Type B pancreatic cell (in vitro differentiated cells): ENCODE measurements at regions not wholly inside any gene's neighbourhood (a gene's known extent, or its start where the extent isn't known, plus 50 kb on each side); places are given as distances from the start of the nearest gene placed in this dataset.

Experiments used
- DNase-seq: peaks from one replicate; pipeline ENCODE4 v3.0.0; 2021; ENCODE audit warnings: mixed read lengths; ENCODE audit not compliant: unreplicated experiment; ENCODE audit errors: extremely low spot score
- H3K27ac Mint-ChIP-seq: 2 replicates; pipeline ENCODE4 v1.8.0; 2021; ENCODE audit warnings: mild to moderate bottlenecking, mixed read lengths
- H3K27me3 Mint-ChIP-seq: 2 replicates; pipeline ENCODE4 v1.8.0; 2021; ENCODE audit warnings: mixed read lengths
- H3K36me3 Mint-ChIP-seq: 2 replicates; pipeline ENCODE4 v1.8.0; 2021; ENCODE audit warnings: mixed read lengths
- H3K4me1 Mint-ChIP-seq: one replicate; pipeline ENCODE4 v1.8.0; 2021; ENCODE audit warnings: mixed read lengths; ENCODE audit not compliant: unreplicated experiment
- H3K4me3 Mint-ChIP-seq: 2 replicates; pipeline ENCODE4 v1.8.0; 2021; ENCODE audit warnings: mild to moderate bottlenecking, mixed read lengths
- H3K9me3 Mint-ChIP-seq: 2 replicates; pipeline ENCODE4 v1.8.0; 2021; ENCODE audit warnings: mixed read lengths
- TF ChIP-seq, protein P1 (sequence below): fragments of 200-600 bp; sonication (generic); conservative IDR thresholded peaks from 2 replicates; pipeline ENCODE4 v1.5.0; 2021; ENCODE audit warnings: antibody characterized with exemption, mild to moderate bottlenecking

GRCh38 chr3:152916753-152917279 lies 81.9 kb downstream of the P2RY1 start:
- Mint-ChIP-seq H3K4me3 (no peak overlapping the region), H3K9me3 (peaks cover 4% of the 10 kb centered on the region), H3K36me3 (no peaks in the 10 kb centered on the region), H3K4me1 (peaks cover 3% of the 10 kb centered on the region), H3K27me3 (no peaks in the 10 kb centered on the region), H3K27ac (no peak overlapping the region)
- no peak for DNase-seq
- TF ChIP-seq, protein P1, sequence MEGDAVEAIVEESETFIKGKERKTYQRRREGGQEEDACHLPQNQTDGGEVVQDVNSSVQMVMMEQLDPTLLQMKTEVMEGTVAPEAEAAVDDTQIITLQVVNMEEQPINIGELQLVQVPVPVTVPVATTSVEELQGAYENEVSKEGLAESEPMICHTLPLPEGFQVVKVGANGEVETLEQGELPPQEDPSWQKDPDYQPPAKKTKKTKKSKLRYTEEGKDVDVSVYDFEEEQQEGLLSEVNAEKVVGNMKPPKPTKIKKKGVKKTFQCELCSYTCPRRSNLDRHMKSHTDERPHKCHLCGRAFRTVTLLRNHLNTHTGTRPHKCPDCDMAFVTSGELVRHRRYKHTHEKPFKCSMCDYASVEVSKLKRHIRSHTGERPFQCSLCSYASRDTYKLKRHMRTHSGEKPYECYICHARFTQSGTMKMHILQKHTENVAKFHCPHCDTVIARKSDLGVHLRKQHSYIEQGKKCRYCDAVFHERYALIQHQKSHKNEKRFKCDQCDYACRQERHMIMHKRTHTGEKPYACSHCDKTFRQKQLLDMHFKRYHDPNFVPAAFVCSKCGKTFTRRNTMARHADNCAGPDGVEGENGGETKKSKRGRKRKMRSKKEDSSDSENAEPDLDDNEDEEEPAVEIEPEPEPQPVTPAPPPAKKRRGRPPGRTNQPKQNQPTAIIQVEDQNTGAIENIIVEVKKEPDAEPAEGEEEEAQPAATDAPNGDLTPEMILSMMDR: no peak

GRCh38 chr3:152921351-152921750 lies 86.4 kb downstream of the P2RY1 start:
- Mint-ChIP-seq H3K4me3 (no peak overlapping the region), H3K27me3 (no peaks in the 10 kb centered on the region), H3K36me3 (no peaks in the 10 kb centered on the region), H3K9me3 (peaks cover 9% of the 10 kb centered on the region), H3K27ac (no peak overlapping the region), H3K4me1 (peaks cover 3% of the 10 kb centered on the region)
- DNase-seq: no peak
- TF ChIP-seq, protein P1: no peak

DNA sequence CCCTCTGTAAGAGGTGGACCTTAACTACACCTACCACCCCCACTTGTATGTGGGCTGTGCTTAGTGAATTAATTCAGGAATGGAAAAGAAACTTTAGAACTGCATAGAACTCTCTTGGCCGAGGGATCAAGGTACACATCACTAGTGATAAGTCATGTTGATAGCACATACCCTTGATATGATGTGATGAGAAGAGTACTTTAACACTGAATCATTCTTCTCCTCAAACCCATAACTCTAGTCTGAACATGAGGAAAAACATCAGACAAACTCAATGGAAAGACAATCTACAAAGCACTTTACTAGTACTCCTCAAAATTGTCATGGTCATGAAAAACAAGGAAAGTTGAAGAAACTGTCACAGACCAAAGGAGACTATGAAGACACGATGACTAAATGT lies 87.6 kb downstream of the P2RY1 start:
- Mint-ChIP-seq H3K27ac (no peak overlapping the region), H3K27me3 (no peaks in the 10 kb centered on the region), H3K4me1 (peaks cover 3% of the 10 kb centered on the region), H3K9me3 (peaks cover 9% of the 10 kb centered on the region), H3K36me3 (no peaks in the 10 kb centered on the region), H3K4me3 (no peak overlapping the region)
- TF ChIP-seq, protein P1: no peak
- no peak for DNase-seq

DNA sequence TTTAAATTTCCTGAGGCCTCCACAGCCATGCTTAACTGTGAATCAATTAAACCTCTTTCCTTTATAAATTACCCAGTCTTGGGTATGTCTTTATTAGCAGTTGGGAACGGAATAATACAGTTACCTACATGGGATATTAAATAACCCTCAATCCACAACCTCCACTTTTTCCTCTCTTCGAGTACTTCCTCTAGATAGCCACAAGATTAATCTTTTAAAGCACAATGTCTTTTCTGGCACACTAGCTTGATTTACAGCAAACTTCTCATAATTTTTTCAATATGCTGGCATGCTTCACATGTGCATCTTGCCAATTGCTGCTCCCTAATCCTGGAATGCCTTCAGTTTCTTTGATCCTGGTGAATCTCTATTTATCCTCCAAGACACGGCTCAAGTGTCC lies 92.2 kb downstream of the P2RY1 start:
- Mint-ChIP-seq H3K27ac (no peak overlapping the region), H3K9me3 (peaks cover 2% of the 10 kb centered on the region), H3K4me1 (no peaks in the 10 kb centered on the region), H3K4me3 (no peak overlapping the region), H3K36me3 (no peaks in the 10 kb centered on the region), H3K27me3 (no peaks in the 10 kb centered on the region)
- DNase-seq: no peak
- TF ChIP-seq, protein P1: no peak

DNA sequence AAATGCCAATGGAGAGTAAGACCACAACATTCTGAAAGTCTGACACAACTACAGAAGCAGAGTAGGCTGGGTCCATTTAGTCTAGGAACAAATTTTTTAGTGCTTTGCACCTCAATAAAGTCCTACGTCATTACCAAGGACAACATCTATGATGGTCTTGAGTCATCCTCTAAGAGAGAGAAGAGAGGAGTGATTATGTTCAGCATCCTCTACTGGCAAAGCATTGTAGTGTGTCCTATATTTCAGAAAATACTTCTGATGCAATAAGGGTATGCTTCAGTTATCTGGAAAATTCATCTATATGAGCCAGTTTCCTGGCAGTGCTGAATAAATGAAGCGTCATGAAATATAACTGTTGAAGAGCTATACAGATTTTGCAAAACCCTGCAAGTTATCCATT lies 95.6 kb downstream of the P2RY1 start:
- H3K27me3 Mint-ChIP-seq: no peaks in the 10 kb centered on the region
- no peak for DNase-seq

More for the DNA sequence above, 95.6 kb downstream of the P2RY1 start:
- Mint-ChIP-seq H3K4me3 (no peak overlapping the region), H3K9me3 (no peaks in the 10 kb centered on the region), H3K4me1 (no peaks in the 10 kb centered on the region), H3K27ac (no peak overlapping the region), H3K36me3 (no peaks in the 10 kb centered on the region)
- TF ChIP-seq, protein P1: no peak
